ENCODE measurements at regions not wholly inside any gene's neighbourhood (a gene's known extent, or its start where the extent isn't known, plus 50 kb on each side); places are given as distances from the start of the nearest gene placed in this dataset.

- no peak for TF ChIP-seq SUZ12 (IDR thresholded peaks at IDR 0.05; ENCODE audit: extremely low read depth, insufficient read depth, insufficient read length)
- no peak for TF ChIP-seq ZNF274 (IDR thresholded peaks at IDR 0.05; ENCODE audit: low read depth, low read length)
These were observed 60.4 kb upstream of the POU1F1 start for GRCh38 chr3:87336761-87337160.

Measured in NT2/D1 (cell line).